Non-pigmented ciliary epithelial cell (primary cell): ENCODE measurements at regions not wholly inside any gene's neighbourhood (a gene's known extent, or its start where the extent isn't known, plus 50 kb on each side); places are given as distances from the start of the nearest gene placed in this dataset.

Experiments
- DNase-seq: peaks from one replicate; pipeline ENCODE4 v3.0.0-alpha.2; 2010; ENCODE audit warnings: low read depth

DNA sequence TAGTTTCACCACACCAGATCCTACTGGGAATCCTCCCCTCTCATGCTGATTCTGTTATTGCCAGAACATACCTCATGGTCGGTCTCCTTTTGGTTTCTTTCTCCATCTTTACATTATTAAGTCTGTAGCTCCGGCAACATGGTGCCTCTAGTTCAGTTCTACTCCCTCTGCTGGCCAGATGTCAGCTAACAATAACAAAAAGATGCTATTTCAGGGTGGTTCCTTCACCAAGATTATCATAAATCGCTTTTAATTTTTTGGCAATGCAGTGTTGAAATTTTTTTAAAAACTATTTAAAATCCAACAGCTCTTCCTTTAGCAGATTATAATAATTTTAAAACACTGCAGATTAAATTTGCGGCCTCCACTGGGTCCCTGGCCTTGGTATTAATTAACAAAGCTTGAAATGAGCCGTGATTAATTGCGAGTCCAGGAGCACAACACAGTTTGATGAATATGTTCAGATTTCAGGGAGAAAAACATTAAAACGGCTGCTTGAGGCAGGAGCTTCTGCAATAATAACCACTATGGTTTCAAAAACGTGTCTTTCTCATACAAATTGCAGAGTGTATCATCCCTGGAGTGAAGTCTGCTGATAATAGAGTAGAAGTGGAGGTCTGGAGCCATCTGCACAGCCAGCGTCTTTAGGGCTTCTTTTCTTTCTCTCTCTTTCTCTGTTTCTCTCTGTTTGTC is 492.9 kb upstream of the KIRREL3 start:
- DNase-seq: peak; percentile 1

DNA sequence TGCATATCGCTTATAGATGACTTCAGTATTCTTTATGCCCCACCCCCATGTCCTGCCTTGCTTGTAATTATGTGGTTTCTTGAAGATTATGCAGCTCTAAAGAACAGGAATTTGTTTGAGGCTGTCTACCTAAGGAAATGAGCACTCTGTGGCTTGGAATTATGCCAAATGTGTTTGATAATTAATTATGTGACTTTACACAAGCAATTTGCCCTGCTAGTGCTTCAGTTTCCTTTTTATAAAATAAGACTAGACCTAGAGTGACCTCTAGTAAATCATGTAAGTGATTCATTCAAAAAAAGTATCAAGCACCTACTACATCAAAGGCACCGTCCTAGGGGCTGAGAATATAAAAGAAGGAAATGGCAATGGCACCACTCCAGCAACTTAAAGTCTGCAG is 491.5 kb upstream of the KIRREL3 start:
- no peak for DNase-seq

DNA sequence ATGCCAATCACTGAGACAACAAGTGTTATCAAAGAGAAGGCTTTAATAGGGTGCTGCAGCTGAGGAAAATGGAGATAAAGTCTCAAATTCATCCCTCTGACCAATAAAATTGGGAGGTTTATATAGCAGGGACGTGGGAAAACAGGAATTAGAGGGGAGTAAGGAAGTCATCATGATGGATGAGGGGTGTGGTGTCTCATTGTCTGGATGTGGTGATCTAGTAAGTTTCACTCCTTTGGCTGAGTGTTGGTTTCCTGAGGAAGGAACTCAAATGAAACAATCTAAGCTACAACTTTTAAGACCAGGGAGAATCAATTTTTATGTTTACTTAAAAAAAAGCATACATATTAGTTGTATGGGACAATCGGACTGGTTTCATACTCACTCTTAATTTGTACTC is 491.0 kb upstream of the KIRREL3 start:
- DNase-seq: no peak

DNA sequence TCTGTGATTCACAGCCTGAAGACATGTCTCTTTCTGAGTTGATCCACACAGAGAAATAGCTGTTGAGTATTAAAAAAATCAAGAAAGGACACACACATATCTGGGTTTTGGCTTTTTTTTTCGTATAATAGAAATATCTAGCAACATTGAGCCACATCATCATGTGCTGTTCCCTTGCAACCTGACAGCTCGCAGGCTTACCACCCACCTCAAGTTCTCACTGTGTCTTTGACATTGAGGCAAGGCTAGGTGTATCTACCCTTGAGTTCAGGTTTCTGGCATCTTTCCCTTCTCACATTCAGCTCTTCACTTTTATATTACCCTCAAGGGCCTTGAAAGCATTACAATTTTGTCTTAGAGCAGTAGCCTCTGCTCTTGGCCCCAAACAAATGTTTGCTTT is 490.3 kb upstream of the KIRREL3 start:
- no peak for DNase-seq

DNA sequence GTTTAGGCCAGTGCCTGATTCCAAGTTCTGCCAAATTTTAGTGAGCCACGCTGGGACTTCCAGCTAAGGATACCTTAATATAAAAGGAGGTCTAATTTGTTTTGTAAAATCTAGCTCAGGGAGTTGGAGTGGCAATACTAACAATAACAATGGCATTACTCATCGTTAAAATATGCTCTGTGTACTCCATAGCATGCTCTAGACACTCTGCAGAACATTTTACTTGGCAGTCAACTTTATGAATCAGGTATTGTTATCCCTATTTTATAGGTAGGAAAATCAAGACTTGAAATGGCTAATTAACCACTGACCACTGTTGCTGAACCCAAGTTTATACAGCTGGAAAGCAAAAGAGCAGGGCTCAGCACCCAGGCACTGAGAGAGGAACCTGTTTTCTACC is 485.0 kb upstream of the KIRREL3 start:
- DNase-seq: peak; percentile 13

DNA sequence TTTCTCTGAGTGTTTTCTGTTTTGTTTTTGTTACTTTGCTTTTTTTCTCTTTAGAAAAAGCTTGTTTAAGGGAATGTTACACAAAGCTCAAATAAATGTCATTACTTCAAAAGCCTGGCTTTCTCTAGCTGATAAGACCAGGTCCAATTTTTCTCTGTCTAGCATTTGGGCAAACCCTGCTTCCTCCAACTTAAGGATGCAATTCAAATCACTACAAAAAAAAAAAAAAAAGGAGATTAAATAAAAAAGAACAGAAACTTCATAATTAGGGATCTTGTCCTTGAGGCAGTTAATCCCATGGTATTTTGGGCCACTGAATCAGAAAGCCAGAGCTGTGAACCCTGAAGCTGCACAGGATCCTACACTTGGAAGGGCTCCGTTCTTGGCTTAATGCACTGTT is 480.8 kb upstream of the KIRREL3 start:
- DNase-seq: no peak

DNA sequence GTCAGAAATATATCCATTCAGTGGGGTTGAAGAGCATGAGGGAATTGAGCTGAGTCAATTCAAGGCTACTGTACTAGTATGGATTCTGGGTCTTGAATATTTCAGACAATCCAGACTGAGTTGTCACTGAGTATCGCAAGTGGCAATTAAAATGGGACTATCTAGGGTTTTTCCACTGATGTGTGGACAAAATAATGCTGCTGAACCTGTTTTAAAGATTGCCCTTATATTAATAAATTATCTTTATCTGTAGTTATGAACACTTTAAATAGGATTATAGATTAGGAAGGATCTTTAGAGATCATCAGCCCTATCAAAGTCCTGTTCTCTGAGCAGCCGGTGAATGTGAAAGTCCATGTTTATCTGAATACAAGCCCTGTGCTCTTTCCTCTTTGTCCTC is 478.3 kb upstream of the KIRREL3 start:
- no peak for DNase-seq

DNA sequence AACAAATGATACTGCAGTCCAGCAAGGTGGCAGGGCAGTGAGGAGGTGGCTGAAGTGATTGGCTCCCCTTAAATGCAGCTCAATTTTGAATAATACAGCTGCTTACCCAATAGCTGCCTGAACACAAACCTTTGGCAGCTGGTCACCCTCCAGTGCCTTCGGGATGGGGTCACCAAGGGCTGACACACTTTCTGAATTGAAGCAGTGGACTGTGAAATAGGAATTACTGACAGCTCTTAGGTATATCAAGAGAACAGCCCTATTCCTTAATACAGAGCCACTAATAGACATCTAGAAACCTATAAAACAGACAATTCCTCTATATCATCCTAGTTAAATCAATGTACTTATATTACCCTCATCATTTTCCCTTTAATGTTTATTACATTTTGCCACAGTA is 474.2 kb upstream of the KIRREL3 start:
- DNase-seq: no peak

DNA sequence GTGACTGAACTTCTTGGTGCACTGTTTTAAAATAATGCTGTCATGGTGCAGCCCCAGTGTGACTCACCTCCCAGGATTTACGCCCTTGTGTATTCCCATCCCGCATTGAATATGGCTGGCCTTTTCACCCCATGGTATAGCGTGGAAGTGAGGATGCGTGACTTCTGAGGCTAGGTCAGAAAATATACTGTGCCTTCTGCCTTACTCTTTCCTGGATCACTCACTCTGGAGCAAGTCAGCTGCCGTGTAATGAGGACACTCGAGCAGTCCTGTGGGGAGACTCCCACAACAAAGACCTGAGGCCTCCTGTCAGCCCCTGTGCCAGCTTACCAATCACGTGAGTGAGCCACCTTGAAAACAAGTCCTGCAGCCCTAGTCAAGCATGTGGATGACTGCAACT is 471.9 kb upstream of the KIRREL3 start:
- DNase-seq: no peak

DNA sequence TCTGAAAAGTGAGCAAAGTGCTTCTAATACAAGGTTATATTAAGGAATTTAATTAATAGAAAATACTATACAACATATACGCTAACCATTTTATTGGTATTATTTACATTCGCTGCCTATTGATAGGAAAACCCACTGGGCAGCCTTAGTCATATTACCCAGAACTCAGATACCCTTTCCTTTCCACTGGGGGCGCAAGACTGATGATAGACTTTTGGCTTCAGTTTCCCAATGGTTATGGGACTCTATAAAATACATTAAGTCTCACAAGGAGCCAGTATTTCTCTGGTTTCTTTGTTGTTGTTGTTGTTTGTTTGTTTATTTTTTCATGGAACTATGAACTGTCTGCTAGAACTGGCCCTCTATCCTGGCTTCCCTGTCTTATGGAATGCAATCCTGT is 471.1 kb upstream of the KIRREL3 start:
- no peak for DNase-seq

DNA sequence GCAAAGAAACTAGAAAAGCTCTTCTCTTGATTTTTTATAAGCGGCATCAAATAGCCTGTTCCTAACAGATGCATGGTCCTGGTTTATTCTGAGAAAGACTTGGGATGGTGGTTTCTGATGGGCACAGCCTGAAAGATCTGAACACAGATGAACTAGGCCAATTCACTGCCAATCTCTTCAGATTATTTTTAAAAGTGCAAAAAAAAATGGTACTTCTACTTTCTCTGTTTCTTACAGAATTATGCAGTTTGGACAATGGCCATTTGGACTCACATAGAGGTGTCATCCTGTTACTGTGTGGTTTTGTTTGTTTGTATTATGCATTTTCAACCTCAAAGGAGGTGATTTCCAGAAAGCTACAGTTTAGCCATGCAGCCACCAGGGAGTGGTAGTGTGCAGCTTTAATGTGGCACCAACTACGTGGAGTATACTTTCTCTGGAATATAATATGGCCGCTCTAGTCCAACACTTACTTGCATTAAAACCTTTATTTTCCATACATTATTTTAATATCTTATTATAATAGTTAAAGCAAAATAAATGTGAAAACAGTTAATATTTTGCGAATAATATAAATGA is 469.8 kb upstream of the KIRREL3 start:
- no peak for DNase-seq

DNA sequence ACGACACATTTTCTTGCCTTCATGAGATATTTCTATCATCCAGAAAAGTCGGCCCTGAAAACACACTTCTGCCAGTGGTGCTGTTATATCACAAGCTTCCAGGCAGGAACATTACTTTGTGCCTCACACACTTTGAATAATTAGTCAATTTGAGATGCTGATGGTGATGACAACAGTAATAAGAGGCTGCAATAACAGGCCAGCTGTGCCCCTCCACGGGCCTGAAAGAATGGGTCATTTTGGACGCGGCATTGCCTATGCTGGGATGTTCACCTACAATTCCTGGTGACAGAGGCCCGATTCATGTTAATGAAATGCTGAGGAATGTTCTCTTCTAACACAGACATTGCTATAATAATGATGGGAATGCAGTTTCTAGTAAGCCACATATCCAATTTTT is 463.8 kb upstream of the KIRREL3 start:
- DNase-seq: no peak

DNA sequence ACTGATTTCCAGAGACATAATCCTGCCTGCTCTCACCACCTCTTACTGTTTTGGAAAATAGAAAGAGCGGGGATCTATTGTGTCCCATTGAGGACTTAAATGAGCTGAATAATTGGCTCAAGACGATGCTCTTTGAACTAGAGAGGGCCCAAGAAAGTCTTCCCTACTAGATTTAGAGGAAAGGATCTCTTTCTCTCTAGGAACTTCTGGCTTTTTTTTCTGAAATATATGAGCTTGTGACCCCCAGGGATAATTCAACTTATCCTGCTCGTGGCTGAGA is 461.4 kb upstream of the KIRREL3 start:
- DNase-seq: no peak

DNA sequence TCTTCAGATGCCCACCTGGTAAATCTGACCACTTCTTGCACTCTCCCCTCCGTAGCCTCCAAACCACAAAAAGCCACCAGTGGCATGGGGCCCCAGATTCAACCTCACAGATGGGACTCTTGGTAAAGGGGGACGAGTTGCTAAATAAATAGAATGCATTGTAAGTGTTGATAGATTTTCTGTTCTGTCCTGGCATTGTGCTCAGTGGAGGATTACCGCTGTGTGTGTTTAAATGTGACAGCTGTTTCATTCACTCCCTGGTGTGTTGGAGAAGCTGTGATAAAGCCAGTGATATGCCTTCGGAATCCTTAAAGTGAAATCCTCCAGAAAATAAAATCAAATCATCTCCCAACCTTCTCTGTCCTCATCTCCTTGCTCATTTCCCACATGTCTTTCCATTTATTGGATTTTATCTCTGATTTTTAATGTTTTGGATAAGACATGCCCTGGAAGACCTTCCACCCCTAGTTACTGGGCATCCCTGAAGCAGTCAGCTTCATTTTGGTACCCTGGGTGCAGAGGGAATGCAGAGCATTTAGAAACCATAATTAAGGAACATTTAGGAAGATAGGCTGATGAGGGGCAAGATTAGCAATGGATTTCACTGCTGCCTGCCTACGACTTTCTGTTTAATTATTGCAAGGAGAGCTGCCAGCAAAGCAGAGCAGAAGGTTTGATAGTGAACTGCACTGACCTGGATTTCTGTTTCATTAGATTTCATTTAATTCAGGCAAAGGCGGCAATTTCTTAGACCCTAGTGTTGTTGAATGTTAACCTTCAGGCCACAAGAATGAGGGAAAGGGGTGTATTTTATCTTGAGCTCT is 460.9 kb upstream of the KIRREL3 start:
- DNase-seq: no peak

DNA sequence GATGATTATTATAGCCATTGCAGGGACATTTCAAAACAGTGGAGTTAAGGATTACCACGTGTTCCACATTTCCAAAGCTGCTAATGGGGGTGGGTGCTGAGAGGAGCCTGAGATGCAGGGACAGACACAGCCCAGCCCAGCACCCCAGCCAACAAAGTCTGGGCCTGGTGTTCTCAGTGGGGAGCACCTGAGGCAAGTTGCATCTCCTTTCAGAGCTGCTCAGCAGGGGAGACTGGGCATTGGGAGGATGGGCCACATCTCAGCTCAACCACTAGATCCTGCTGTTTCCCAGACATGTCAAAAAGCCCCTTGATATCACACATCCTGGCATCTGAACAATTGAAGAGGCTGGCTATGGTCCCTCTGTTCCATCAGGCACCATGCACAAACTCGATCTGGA is 458.0 kb upstream of the KIRREL3 start:
- DNase-seq: no peak

DNA sequence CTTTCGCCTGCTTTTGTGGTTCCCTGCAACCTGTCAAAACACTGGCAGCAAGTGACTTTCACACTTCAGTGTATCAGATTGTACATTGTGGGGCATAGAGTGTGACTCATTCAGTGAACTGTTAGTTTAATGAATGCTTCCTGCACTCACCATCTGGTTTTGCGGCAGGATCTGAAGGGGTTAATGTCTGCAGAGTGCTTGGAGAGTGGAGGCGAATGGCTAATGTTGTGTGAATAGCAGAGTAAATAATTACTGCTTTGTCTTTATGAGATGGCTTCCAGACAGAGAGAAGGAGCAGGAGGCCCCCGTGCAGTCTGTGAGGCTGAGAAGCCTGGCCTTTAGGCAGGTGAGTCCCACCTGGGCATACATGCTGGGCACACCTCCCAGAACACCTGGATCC is 454.3 kb upstream of the KIRREL3 start:
- DNase-seq: no peak

DNA sequence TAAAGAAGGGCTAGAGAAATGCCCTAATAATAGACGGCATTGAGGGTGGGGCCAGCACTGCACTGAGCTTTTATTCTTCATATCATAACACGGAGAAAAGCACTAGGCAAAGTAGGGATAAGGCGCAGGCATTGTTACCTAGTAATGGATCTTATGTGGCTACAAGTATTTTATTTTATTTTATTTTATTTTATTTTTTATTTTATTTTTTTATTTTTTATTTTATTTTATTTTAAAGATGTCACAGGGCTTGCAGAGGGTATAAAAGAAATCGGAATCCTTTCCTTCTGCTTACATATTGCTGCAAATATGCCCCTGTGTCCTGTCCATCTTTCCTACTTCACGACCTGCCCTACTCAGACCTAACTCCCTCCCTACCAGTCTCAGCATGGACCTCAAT is 452.0 kb upstream of the KIRREL3 start:
- no peak for DNase-seq

DNA sequence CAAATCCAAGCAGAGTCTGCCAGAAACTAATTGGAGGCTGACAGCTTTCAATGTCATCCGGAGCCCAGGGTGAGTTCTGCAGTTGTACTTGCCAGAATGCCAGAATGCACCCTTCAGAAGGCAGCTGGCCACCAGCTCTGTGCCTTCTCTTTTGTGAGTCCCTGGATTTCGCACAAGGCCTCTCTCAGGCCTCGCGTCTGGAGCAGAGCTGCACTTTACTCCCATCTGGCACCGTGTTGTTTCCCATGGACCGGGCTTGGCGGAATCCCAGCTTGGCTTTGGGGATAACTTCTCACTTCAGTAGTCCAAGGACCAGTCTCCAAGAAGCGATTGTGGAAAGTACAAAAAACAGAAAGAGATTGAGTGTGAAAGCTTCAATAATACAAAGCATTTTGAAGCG is 451.3 kb upstream of the KIRREL3 start:
- DNase-seq: no peak

DNA sequence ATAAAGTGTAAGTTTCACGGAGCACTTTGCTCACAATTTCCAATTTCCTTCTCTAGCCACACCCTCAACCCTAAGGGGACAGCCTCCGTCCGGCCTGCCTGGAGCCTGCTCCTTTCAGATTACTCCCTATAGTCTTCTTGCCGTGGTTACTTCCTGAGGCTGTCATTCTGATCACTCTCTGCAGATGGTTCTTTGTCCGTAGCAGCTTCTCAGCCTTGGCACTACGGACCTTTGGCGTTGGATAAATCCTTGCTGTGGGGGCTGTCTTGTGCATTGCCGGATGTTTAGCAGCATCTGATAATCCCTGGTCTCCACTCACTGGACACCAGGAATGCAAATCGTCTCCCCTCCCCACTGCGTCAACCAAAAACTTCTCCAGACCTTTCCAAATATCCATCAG is 447.5 kb upstream of the KIRREL3 start:
- no peak for DNase-seq

DNA sequence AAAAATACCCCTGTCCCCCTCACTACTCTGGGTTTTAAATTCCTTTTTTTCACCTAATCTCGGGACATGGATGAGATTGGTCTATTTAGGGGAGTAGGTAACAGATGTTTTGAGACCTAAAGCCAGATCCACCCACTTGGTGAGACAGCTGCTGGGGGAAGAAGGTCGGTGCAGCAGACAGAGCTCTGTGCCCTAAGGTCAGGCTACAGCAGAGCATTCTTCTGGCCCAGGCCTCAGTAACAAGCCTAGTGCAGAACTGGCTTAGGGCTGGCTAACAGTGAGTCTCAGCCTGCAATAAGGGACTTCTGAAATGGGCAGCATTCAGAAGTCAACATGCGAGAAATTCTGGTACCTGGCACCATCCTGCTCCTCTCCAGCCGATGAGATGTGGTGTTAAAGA is 444.9 kb upstream of the KIRREL3 start:
- no peak for DNase-seq

DNA sequence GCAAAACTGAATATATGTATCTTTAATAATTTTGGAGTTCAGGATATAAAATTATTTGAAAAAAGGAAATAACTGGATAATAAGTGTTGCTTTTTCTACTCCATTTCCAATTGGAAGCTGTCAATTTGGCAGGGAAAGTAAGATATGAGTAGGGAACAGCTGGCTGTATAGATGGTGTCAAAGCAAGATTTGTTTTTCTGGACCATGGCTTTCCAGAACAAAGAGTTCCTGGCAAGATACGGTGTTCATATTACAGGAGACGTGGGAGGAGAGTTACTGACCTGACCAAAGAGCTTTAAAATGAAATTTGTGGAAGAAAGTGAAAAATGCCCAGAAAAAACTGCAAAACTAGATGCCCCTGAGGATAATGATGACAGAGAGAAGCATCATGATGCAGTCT is 442.7 kb upstream of the KIRREL3 start:
- DNase-seq: no peak

DNA sequence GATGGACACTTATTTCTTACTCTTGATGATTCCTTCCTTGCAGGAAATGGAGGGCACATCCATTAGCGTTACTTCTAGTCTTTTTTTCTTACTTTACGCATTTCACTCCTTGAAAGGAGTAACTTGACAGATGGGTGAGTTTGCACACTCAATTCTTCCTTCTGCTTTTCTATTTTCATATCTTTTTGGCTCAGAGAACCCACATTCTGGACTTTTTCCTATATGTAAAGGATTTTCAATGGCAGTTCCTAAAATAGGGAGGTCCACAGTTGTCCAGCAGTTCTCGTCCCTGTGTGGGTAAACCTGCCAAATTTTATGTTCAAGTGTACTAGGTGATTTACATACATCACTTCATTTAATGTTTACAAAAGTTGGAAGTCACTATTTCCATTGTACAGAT is 440.0 kb upstream of the KIRREL3 start:
- DNase-seq: no peak

DNA sequence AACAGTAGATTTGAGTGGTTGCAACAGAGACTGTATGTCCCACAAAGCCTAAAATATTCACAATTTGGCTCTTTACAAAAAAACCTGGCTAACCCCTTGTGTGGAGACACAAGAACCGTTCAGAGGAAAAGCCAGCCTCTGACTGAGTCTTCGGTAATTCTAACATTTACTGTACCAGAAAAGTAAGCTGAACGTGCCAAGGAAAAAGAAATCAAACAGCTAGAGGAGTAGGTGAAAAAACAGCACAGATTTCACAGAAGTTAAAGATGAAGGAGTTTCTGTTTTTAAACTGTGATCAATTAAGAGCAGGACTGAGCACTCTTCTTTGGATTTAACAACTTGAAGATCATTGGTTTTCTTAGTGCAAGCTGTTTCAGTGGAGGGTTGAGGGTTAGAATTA is 424.7 kb upstream of the KIRREL3 start:
- no peak for DNase-seq

DNA sequence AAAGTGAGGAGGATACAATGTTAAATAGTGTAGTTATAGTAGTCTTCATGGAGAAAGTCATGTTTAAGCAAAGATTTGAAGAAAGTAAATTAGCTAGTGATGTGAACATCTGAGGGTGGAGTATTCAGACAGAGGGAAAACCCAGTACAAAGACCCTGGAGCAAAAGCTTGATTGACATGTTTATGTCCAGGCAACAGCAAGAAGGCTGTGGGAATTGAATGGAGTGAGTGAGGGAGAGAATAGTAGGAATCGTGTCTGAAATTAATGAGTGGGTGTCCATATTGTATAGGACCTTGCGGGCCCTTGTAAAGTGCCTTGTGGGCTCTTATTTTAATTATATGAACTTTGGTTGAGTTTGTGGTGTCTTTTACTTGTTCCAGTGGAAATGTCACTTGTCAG is 424.1 kb upstream of the KIRREL3 start:
- no peak for DNase-seq
